Activated naive CD4-positive, alpha-beta T cell treated with anti-CD3 and anti-CD28 coated beads, Interleukin-2, amount 10 ng/mL, durations not matched to agents 7 days and 5 days (primary cell): ENCODE measurements at regions not wholly inside any gene's neighbourhood (a gene's known extent, or its start where the extent isn't known, plus 50 kb on each side); places are given as distances from the start of the nearest gene placed in this dataset.
A peak's percentile ranks its signal among the peaks of the same experiment; 100 is the strongest.

Experiments used
- CTCF ChIA-PET: fragments of 350-600 bp; sonication (Branson Sonifier 250); formaldehyde crosslinking; loops from one replicate; lab custom pipeline; 2021; ENCODE audit warnings: antibody characterized with exemption; lab: Charles Lee
- DNase-seq: peaks from one replicate; pipeline ENCODE4 v3.0.0-alpha.2; 2020
- H3K27ac Mint-ChIP-seq: one replicate; pipeline ENCODE4 v1.8.0; 2021; ENCODE audit warnings: mild to moderate bottlenecking, moderate library complexity, mixed read lengths
- H3K27me3 Mint-ChIP-seq: one replicate; pipeline ENCODE4 v1.8.0; 2021; ENCODE audit warnings: mild to moderate bottlenecking, mixed read lengths
- H3K36me3 Mint-ChIP-seq: one replicate; pipeline ENCODE4 v1.8.0; 2021; ENCODE audit warnings: mixed read lengths
- H3K4me1 Mint-ChIP-seq: one replicate; pipeline ENCODE4 v1.8.0; 2021; ENCODE audit warnings: mixed read lengths
- H3K4me3 Mint-ChIP-seq: one replicate; pipeline ENCODE4 v1.8.0; 2021; ENCODE audit warnings: mild to moderate bottlenecking, moderate library complexity, mixed read lengths
- H3K9me3 Mint-ChIP-seq: one replicate; pipeline ENCODE4 v1.8.0; 2021; ENCODE audit warnings: mixed read lengths

DNA sequence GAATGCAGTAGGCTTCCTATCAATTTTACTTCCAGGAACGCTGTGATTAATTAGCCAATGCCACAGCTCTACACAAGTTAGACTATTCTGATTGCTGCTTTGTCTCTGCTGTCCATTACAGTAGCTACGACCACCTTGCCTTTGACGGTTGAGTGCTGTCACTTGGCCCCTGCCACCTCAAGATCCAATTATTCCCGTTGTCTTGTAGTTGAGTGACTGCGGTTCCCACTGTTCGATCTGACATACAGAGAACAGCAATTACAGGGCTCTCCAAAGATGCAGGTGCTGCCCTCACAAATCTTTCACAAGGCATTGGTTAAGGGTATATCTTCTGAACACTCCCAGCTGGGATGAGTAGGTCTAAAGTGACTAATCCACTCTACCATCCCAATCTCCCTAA, 393.4 kb upstream of the KIF2A start:
- Mint-ChIP-seq H3K27me3 (no peaks in the 10 kb centered on the region), H3K9me3 (peaks cover 7% of the 10 kb centered on the region), H3K36me3 (no peaks in the 10 kb centered on the region), H3K27ac (no peak overlapping the region), H3K4me3 (no peak overlapping the region), H3K4me1 (no peaks in the 10 kb centered on the region)
- CTCF ChIA-PET: no interaction called here
- no peak for DNase-seq

GRCh38 chr5:61915646-61916045, 390.4 kb upstream of the KIF2A start:
- Mint-ChIP-seq H3K36me3 (no peaks in the 10 kb centered on the region), H3K9me3 (peaks cover 7% of the 10 kb centered on the region), H3K4me3 (no peak overlapping the region), H3K27me3 (no peaks in the 10 kb centered on the region), H3K27ac (no peak overlapping the region), H3K4me1 (no peaks in the 10 kb centered on the region)
- DNase-seq: no peak
- CTCF ChIA-PET: no interaction called here

- CTCF ChIA-PET: no interaction called here
- H3K4me3 Mint-ChIP-seq: no peak overlapping the region
- H3K27ac Mint-ChIP-seq: no peak overlapping the region
- H3K4me1 Mint-ChIP-seq: no peaks in the 10 kb centered on the region
- H3K36me3 Mint-ChIP-seq: no peaks in the 10 kb centered on the region
- no peaks in the 10 kb centered on the region for H3K27me3 Mint-ChIP-seq
- peaks cover 7% of the 10 kb centered on the region for H3K9me3 Mint-ChIP-seq
- no peak for DNase-seq
Measured at GRCh38 chr5:61916621-61917620, 389.1 kb upstream of the KIF2A start.

DNA sequence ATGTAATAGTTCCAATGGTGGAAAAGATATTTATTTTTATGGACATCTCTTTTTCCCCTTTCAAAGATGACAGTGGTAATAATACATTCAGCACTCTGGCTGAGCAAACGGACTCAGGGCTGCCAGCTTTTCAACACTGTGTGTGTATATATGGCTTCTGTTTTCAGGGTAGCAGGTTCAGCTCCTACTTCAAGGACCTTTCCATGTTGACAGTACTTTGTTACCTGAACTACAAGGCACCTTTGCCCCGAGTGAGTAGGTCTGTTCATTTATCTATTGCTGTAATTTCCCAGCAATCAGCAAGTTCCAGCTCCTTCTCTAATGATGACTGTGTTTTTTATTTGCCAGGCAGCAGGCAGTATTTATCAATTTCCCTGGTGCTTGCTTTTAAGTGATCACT, 387.4 kb upstream of the KIF2A start:
- no peak overlapping the region for H3K27ac Mint-ChIP-seq
- peaks cover 2% of the 10 kb centered on the region for H3K9me3 Mint-ChIP-seq

GRCh38 chr5:61919920-61920319, 386.1 kb upstream of the KIF2A start:
- no peaks in the 10 kb centered on the region for H3K27me3 Mint-ChIP-seq

More for the DNA sequence above, 387.4 kb upstream of the KIF2A start:
- DNase-seq: no peak
- Mint-ChIP-seq H3K36me3 (no peaks in the 10 kb centered on the region), H3K27me3 (no peaks in the 10 kb centered on the region), H3K4me3 (no peak overlapping the region), H3K4me1 (no peaks in the 10 kb centered on the region)
- CTCF ChIA-PET: no interaction called here

DNA sequence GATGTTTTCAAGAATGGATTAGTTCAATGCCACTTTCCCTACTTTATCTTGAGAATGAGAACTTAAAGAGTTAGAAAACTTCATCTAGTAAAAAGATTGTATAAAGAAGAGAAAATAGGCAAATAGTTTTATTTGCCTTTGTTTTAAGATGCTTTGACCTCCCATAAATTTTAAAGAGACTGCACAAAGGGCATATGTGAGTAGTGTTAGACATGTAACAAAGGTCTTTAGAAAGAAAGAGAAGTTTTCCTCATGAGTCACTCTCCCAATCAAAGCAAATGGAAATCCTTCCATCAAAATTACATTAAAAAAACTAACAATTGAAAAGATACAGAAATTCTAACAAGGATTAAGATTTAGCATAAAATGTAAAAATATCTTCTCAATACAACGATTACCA, 381.8 kb upstream of the KIF2A start:
- no peak overlapping the region for H3K27ac Mint-ChIP-seq
- CTCF ChIA-PET: no interaction called here
- H3K27me3 Mint-ChIP-seq: peaks cover 6% of the 10 kb centered on the region
- no peaks in the 10 kb centered on the region for H3K4me1 Mint-ChIP-seq
- H3K4me3 Mint-ChIP-seq: no peak overlapping the region
- no peaks in the 10 kb centered on the region for H3K36me3 Mint-ChIP-seq
- DNase-seq: no peak
- H3K9me3 Mint-ChIP-seq: no peaks in the 10 kb centered on the region

More at GRCh38 chr5:61919920-61920319, 386.1 kb upstream of the KIF2A start:
- no peak for DNase-seq
- no peaks in the 10 kb centered on the region for H3K9me3 Mint-ChIP-seq
- no peaks in the 10 kb centered on the region for H3K36me3 Mint-ChIP-seq
- CTCF ChIA-PET: no interaction called here
- no peak overlapping the region for H3K27ac Mint-ChIP-seq
- H3K4me1 Mint-ChIP-seq: no peaks in the 10 kb centered on the region
- H3K4me3 Mint-ChIP-seq: no peak overlapping the region

- Mint-ChIP-seq H3K9me3 (no peaks in the 10 kb centered on the region), H3K4me1 (no peaks in the 10 kb centered on the region), H3K4me3 (no peak overlapping the region), H3K27ac (no peak overlapping the region), H3K27me3 (peaks cover 6% of the 10 kb centered on the region), H3K36me3 (no peaks in the 10 kb centered on the region)
- CTCF ChIA-PET: interaction anchor here (1.5 kb wide), 1 partner anchor 13 kb away, joined by 3 read pairs; no protein-coding TSS in a partner anchor
- no peak for DNase-seq
Measured at GRCh38 chr5:61926911-61927310, 379.1 kb upstream of the KIF2A start.

GRCh38 chr5:61931236-61931635, 374.8 kb upstream of the KIF2A start:
- no peak overlapping the region for H3K4me3 Mint-ChIP-seq
- no peaks in the 10 kb centered on the region for H3K27me3 Mint-ChIP-seq
- H3K36me3 Mint-ChIP-seq: no peaks in the 10 kb centered on the region
- H3K4me1 Mint-ChIP-seq: no peaks in the 10 kb centered on the region
- H3K27ac Mint-ChIP-seq: no peak overlapping the region
- H3K9me3 Mint-ChIP-seq: no peaks in the 10 kb centered on the region
- no peak for DNase-seq
- CTCF ChIA-PET: no interaction called here

GRCh38 chr5:61933787-61934626, 372.0 kb upstream of the KIF2A start:
- H3K27me3 Mint-ChIP-seq: no peaks in the 10 kb centered on the region
- CTCF ChIA-PET: no interaction called here
- peak; percentile 25 for DNase-seq
- no peak overlapping the region for H3K27ac Mint-ChIP-seq
- H3K36me3 Mint-ChIP-seq: no peaks in the 10 kb centered on the region
- H3K9me3 Mint-ChIP-seq: no peaks in the 10 kb centered on the region
- no peak overlapping the region for H3K4me3 Mint-ChIP-seq
- no peaks in the 10 kb centered on the region for H3K4me1 Mint-ChIP-seq

GRCh38 chr5:61941637-61942036, 364.4 kb upstream of the KIF2A start:
- Mint-ChIP-seq H3K27ac (no peak overlapping the region), H3K4me1 (no peaks in the 10 kb centered on the region), H3K4me3 (no peak overlapping the region), H3K36me3 (no peaks in the 10 kb centered on the region), H3K27me3 (no peaks in the 10 kb centered on the region), H3K9me3 (no peaks in the 10 kb centered on the region)
- no peak for DNase-seq
- CTCF ChIA-PET: no interaction called here

DNA sequence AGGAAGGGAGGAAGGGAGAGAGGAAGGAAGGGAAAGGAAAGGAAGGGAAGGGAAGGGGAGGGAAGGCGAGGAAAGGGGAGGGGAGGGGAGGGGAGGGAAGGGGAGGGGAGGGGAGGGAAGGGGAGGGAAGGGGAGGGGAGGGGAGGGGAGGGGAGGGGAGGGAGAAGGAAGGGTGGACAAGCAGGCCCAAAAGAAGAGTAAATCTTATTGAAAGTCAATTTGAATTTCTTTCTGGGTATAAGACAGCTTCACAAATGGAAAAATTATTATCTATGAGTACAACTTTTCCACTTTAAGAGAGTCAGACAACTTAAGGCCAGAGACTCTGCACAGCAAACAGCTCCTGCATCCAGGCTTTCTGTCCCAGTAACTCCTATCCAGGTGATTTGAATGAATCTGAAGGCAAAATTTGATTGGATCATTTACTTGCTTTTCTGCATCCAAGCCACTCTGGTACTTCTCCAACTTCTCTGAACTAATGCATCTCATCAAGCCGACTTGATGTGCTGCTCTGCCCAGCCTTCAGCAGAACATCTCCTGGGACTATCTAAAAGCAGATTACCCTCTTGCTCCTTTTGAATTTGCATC, 363.4 kb upstream of the KIF2A start:
- H3K27me3 Mint-ChIP-seq: no peaks in the 10 kb centered on the region
- no peaks in the 10 kb centered on the region for H3K36me3 Mint-ChIP-seq
- CTCF ChIA-PET: no interaction called here
- no peak for DNase-seq
- H3K4me1 Mint-ChIP-seq: no peaks in the 10 kb centered on the region
- no peaks in the 10 kb centered on the region for H3K9me3 Mint-ChIP-seq
- H3K27ac Mint-ChIP-seq: no peak overlapping the region
- no peak overlapping the region for H3K4me3 Mint-ChIP-seq

DNA sequence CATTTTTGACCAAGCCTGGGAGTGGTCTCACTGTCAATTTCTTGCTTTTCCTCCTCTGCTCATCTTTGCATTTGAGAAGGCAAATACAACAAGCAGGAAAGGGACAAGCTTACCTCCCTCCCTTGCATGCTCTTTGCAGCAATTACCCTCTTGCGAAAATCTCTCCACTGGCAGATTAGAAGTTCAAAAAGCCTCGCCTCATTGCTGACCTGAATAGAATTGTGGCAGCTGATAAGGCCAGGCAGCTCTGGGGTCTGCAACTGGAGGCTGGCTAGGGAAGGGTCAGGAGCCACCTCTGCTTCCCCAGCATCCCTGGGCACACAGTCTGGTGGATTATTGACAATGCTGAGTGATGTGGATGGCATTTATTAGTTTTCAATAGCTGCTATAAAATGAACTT, 362.3 kb upstream of the KIF2A start:
- H3K4me1 Mint-ChIP-seq: no peaks in the 10 kb centered on the region
- no peaks in the 10 kb centered on the region for H3K9me3 Mint-ChIP-seq
- no peak for DNase-seq
- no peak overlapping the region for H3K27ac Mint-ChIP-seq
- H3K4me3 Mint-ChIP-seq: no peak overlapping the region
- CTCF ChIA-PET: no interaction called here
- H3K27me3 Mint-ChIP-seq: no peaks in the 10 kb centered on the region
- H3K36me3 Mint-ChIP-seq: no peaks in the 10 kb centered on the region

GRCh38 chr5:61948151-61948550, 357.9 kb upstream of the KIF2A start:
- Mint-ChIP-seq H3K9me3 (no peaks in the 10 kb centered on the region), H3K27me3 (no peaks in the 10 kb centered on the region), H3K4me3 (no peak overlapping the region), H3K36me3 (no peaks in the 10 kb centered on the region), H3K4me1 (no peaks in the 10 kb centered on the region), H3K27ac (no peak overlapping the region)
- CTCF ChIA-PET: no interaction called here
- no peak for DNase-seq

- no peak overlapping the region for H3K27ac Mint-ChIP-seq
- no peaks in the 10 kb centered on the region for H3K9me3 Mint-ChIP-seq
- H3K36me3 Mint-ChIP-seq: no peaks in the 10 kb centered on the region
- no peaks in the 10 kb centered on the region for H3K27me3 Mint-ChIP-seq
- DNase-seq: no peak
- no peaks in the 10 kb centered on the region for H3K4me1 Mint-ChIP-seq
- H3K4me3 Mint-ChIP-seq: no peak overlapping the region
- CTCF ChIA-PET: no interaction called here
Measured at GRCh38 chr5:61949054-61949678, 356.8 kb upstream of the KIF2A start.
